ENCODE measurements at regions not wholly inside any gene's neighbourhood (a gene's known extent, or its start where the extent isn't known, plus 50 kb on each side); places are given as distances from the start of the nearest gene placed in this dataset.

DNA sequence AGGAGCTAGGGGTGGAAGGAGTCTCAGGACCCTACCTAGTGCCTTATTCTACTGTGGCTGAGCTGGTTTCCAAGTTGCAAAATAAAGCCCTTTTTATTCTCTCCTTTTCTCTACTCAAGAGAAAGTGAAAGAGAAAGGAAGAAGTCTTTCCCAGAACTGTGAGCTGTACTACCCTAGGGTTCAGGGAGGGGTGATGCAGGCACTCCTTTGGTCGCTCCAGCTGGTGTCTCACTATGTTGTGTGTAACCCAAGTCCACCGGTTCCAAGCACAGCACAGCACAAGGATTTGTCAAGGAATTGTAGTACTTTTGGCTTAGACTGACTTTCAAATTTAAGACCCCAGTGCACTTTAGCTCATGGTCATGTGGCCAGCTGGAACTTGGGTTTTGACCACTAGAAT lies 1721.7 kb downstream of the OTOL1 start:
- TF ChIP-seq, protein P1, sequence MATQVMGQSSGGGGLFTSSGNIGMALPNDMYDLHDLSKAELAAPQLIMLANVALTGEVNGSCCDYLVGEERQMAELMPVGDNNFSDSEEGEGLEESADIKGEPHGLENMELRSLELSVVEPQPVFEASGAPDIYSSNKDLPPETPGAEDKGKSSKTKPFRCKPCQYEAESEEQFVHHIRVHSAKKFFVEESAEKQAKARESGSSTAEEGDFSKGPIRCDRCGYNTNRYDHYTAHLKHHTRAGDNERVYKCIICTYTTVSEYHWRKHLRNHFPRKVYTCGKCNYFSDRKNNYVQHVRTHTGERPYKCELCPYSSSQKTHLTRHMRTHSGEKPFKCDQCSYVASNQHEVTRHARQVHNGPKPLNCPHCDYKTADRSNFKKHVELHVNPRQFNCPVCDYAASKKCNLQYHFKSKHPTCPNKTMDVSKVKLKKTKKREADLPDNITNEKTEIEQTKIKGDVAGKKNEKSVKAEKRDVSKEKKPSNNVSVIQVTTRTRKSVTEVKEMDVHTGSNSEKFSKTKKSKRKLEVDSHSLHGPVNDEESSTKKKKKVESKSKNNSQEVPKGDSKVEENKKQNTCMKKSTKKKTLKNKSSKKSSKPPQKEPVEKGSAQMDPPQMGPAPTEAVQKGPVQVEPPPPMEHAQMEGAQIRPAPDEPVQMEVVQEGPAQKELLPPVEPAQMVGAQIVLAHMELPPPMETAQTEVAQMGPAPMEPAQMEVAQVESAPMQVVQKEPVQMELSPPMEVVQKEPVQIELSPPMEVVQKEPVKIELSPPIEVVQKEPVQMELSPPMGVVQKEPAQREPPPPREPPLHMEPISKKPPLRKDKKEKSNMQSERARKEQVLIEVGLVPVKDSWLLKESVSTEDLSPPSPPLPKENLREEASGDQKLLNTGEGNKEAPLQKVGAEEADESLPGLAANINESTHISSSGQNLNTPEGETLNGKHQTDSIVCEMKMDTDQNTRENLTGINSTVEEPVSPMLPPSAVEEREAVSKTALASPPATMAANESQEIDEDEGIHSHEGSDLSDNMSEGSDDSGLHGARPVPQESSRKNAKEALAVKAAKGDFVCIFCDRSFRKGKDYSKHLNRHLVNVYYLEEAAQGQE (IDR thresholded peaks at IDR 0.05; ENCODE audit: low read depth): no peak
- TF ChIP-seq FOXM1 (IDR thresholded peaks at IDR 0.05; ENCODE audit: borderline replicate concordance, low read depth) (no peak), EP300 (IDR thresholded peaks at IDR 0.05; ENCODE audit: borderline replicate concordance) (no peak)
